Stimulated activated CD8-positive, alpha-beta memory T cell treated with anti-CD3 and anti-CD28 coated beads, Interleukin-2, amount 100 ng/mL, for 1 hour (primary cell): ENCODE measurements at regions not wholly inside any gene's neighbourhood (a gene's known extent, or its start where the extent isn't known, plus 50 kb on each side); places are given as distances from the start of the nearest gene placed in this dataset.

ENCODE experiments used
- DNase-seq, 2 donors: peaks; one replicate each; pipeline ENCODE4 v3.0.0-alpha.2; 2020; ENCODE audit warnings: low read depth in 2 of 2

DNA sequence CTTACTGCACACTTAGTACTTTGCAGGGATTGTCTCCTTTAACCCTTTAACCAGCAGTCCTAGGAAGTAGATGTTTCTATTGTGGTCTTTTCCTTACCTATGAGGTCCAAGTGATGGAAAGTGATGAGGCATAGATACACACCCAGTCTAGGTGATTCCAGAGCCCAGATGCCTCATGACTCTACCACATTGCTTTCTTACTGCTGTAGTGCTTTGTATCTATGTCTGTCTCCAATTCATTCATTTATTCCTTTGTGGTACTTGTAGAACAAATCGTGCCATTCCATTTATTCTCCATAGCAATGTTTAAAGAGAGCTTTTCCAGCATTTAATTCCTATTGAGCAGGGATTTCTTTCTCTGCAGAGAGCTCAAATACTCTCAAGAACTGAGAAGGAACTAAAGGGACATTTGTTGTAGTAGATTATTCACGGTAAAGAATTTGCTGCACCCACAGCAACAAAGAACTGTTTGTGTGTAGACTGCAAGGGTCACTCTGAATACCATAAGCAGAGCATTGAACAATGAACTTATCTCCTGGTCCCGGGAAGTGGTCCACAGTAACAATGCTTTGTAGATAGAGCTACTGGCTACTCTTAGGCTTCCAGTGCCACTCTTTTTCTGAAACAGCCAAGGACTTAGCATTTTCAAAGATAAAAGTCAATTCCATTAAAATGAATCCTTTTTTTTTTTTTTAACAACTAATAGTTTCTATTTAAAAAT lies 337.0 kb downstream of the PTEN start:
- no peak for DNase-seq

DNA sequence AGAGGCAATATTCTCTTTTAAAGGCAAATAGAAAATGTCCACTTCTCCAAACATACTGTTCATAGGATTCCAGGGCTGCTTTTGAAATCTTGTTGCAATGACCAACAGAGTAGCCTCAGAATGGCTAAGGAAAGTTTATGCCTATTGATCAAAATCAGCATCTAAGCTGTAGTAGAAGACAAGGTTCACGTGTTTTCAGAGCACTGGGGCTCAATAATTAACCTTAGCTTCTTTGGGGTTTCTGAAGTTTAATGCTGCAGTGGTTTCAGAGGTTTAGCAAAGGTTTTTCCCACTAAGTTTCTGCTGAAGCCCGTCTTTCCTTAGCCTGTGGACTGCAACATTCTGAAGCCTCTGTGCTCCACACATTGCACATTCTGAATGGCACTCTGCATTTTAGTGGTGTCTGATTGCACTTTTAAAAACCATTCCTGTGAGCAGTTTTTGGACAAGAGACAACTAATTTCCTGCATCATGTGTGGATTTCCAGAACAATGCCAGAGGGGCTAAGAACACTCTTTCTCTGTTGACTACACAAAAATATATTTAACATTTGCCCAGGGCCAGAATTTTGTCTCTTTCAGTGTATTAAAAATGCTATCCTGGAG lies 342.5 kb downstream of the PTEN start:
- DNase-seq = no peak

GRCh38 chr10:88207121-88207546 lies 343.7 kb downstream of the PTEN start:
- DNase-seq = no peak

DNA sequence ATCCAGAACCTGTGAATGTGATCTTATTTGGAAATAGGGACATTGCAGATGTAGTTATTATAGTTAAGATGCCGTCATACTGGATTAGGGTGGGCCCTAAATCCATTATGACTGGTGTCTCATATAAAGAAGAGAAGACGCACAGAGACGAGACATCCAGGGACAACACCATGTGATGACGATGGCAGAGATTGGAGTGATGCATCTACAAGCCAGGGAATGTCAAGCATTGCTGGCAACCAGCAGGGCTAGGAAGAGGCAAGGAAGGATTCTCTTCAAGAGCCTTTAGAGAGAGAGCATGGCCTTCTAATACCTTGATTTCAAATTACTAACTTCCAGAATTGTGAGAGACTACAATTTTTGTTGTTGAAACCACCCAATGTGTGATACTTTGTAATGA lies 345.8 kb downstream of the PTEN start:
- no peak for DNase-seq

- no peak for DNase-seq
Observed at GRCh38 chr10:88209837-88210561, 346.6 kb downstream of the PTEN start.

DNA sequence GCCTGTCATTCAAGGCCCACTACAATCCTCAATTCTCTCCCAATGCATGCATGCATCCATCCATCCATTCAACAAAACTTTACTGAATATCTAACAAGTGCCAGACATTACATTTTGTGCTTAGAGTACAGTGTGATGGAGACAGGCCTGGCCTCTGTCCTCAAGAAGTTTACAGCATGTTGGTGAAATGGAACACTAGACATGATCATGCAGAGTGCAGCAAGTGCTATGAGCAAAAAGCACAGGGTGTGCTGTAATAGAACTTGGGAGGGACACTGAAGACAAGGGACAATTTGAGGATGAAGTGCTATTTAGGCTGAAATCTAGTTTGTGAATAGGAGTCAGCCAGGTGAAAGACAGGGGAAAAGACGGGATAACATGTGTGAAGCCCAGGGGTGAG lies 347.8 kb downstream of the PTEN start:
- DNase-seq = no peak

DNA sequence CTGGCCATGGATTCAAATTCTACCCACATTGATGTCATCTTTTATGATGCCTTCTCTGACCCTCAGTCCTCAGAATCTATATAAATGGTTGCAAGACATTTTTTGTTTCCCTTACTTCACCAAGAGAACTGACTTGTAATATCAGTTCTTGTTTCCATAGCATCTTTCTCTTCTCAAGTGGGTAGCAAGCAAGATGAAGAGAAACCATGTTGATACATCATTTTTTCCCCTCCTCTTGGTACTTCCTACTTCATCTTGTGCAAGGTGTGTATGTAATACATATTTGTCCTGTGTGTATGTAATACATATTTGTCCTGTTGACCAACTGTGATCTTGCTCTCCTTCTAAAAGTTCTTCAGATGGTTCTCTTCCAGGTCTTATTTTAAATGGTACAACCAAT lies 348.6 kb downstream of the PTEN start:
- no peak for DNase-seq

- DNase-seq = no peak
Observed at GRCh38 chr10:88213065-88213605, 349.7 kb downstream of the PTEN start.

- DNase-seq = no peak
Observed at GRCh38 chr10:88216976-88217375, 353.6 kb downstream of the PTEN start.

DNA sequence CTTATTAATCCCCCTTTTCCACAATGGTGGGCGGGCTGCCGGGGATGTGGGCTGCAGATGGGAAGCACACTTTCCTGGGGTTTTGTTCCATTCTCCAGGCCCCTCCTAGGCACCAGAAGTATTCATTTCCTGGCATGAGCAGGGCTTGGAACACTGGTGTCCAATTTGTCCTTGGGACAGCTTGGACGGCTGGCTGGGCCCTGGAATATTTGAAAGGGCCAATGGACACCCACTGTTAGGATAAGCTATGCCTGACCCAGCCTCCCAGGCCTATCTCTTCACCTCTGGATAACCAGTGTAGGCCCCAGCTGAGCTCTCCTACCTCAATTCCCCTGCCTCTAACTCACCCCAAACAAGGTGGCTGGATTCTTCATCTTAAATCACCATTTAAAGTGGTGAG lies 354.9 kb downstream of the PTEN start:
- no peak for DNase-seq

- no peak for DNase-seq
Observed at GRCh38 chr10:88219753-88220152, 356.3 kb downstream of the PTEN start.

GRCh38 chr10:88221010-88221973 lies 357.9 kb downstream of the PTEN start:
- no peak for DNase-seq

- DNase-seq = no peak
Observed at GRCh38 chr10:88222881-88223280, 359.5 kb downstream of the PTEN start.
